Gastrocnemius medialis (tissue), 4 donors: ENCODE measurements at regions not wholly inside any gene's neighbourhood (a gene's known extent, or its start where the extent isn't known, plus 50 kb on each side); places are given as distances from the start of the nearest gene placed in this dataset.

Source experiments
- POLR2A ChIP-seq, 2 donors: fragments of 450-650 bp; IDR thresholded peaks; one replicate each; pipeline ENCODE4 v1.6.1; 2017; ENCODE audit warnings: antibody characterized with exemption in 2 of 2, mild to moderate bottlenecking in 2 of 2, moderate library complexity in 2 of 2
- TF ChIP-seq, protein P1 (sequence below), 5 experiments: fragments of 450-650 bp in 3 of 5; fragments of 200-600 bp in 2 of 5; sonication (generic) in 2 of 5; IDR thresholded peaks in 4 of 5; conservative IDR thresholded peaks in 1 of 5; 1 replicate in 4 of 5; 2 replicates in 1 of 5; pipeline ENCODE4 v1.5.1; 2016 to 2019; ENCODE audit warnings: antibody characterized with exemption in 5 of 5, mild to moderate bottlenecking in 3 of 5, moderate library complexity in 3 of 5

DNA sequence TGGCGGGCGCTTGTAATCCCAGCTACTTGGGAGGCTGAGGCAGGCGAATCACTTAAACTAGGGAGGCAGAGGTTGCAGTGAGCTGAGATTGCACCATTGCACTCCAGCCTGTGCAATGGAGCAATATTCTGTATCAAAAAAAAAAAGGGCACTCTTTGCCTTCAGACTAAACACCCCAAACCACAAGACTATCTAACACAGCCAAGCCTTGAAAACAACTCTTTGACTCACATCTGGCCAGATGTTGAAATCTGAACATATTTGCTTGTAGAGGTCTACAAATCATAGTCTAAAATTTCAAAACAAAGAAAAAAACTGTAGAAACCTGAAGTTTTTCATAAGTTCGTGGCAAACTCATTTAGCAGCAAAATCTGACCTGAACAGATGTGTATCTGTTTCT lies 94.9 kb downstream of the FAM161A start:
- TF ChIP-seq, protein P1, sequence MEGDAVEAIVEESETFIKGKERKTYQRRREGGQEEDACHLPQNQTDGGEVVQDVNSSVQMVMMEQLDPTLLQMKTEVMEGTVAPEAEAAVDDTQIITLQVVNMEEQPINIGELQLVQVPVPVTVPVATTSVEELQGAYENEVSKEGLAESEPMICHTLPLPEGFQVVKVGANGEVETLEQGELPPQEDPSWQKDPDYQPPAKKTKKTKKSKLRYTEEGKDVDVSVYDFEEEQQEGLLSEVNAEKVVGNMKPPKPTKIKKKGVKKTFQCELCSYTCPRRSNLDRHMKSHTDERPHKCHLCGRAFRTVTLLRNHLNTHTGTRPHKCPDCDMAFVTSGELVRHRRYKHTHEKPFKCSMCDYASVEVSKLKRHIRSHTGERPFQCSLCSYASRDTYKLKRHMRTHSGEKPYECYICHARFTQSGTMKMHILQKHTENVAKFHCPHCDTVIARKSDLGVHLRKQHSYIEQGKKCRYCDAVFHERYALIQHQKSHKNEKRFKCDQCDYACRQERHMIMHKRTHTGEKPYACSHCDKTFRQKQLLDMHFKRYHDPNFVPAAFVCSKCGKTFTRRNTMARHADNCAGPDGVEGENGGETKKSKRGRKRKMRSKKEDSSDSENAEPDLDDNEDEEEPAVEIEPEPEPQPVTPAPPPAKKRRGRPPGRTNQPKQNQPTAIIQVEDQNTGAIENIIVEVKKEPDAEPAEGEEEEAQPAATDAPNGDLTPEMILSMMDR (IDR thresholded peaks at IDR 0.05 in 4 of 5, conservative IDR thresholded peaks at IDR 0.05 in 1 of 5): no peak
- no peak for TF ChIP-seq POLR2A (IDR thresholded peaks at IDR 0.05)
